Urothelium cell line (cell line): ENCODE measurements at regions not wholly inside any gene's neighbourhood (a gene's known extent, or its start where the extent isn't known, plus 50 kb on each side); places are given as distances from the start of the nearest gene placed in this dataset.
"Not testable (repeated sequence)": the region's sequence is repeated elsewhere in the genome, so short reads cannot be mapped to it uniquely, and the experiment has no call there.

ENCODE experiments used
- DNase-seq: peaks from one replicate; pipeline ENCODE4 v3.0.0; 2011; ENCODE audit warnings: low spot score, mixed read lengths
- FAIRE-seq: peaks from 2 replicates; lab custom pipeline; 2011; peaks lifted over from hg19 to GRCh38; lab: Jason Lieb, UNC

DNA sequence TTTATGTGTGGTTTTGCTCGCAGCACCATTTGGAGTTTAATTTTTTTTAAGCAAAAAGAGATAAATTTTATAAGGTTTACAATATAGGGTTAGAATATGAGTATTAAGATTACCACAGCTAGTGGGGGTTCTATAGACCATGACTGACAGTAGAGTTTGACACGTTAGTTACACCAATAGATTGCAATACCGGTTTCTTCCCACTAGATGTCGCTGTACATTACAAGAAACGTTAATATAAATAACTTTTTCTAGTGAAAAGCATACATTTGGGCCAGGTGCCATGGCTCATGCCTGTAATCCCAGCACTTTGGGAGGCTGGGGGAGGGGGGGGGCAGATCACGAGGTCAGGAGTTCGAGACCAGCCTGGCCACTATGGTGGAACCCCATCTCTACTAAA is 433.6 kb downstream of the MAGEB5 start:
- no peak for FAIRE-seq

DNA sequence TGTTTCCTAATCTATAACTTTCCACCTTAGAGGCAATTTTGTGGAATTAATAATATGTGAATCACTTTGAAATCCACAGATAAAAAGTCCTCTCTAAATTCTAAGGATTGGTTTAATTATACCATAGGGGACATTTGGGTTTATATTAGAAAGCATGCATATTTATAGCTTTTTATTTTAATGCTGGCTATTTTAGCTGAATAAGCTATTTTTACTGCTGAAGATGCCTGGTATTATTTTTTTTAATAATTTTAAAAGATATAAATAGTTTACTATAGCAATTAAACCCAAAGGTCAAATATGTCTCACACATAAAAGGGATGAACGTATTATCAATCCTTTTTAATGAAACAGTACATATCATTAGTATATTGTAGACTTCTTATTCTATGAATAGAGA is 415.4 kb downstream of the MAGEB5 start:
- FAIRE-seq = no peak
- no peak for DNase-seq

More for the DNA sequence above, 433.6 kb downstream of the MAGEB5 start:
- DNase-seq = peak; percentile 0

DNA sequence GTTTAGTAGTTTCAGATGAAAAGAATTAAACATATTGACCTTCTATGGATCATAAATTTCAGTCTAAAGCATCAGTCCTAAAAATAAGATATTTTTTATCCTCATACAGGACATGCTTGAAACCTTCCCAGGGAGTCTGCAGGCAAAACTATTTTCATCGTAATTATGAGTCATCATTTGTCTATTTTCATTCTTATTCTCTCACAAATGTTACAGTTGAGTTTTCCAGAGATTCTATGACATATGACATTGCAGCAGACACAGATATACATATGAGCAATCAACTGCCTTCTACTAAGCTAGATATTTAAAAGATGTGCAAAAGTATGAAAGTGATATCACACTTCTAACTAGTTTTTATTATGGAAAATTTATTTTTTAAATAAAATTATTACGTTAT is 398.0 kb downstream of the MAGEB5 start:
- no peak for DNase-seq
- FAIRE-seq = no peak

DNA sequence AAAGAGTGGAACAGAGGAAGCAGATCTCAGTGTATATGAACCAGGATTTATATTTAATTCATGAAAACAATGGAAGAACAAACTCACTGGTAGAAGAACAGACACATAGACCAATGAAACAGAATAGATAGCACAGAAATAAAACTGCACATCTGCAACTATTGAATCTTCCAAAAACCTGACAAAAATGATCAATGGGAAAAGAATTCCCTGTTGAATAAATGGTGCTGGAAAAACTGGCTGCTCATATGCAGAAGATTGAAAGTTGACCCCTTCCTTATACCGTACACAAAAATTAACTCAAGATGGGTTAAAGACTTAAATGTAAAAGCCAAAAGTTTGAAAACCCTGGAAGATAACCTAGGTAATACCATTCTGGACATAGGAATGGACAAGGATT is 391.0 kb downstream of the MAGEB5 start:
- no peak for DNase-seq
- no peak for FAIRE-seq

DNA sequence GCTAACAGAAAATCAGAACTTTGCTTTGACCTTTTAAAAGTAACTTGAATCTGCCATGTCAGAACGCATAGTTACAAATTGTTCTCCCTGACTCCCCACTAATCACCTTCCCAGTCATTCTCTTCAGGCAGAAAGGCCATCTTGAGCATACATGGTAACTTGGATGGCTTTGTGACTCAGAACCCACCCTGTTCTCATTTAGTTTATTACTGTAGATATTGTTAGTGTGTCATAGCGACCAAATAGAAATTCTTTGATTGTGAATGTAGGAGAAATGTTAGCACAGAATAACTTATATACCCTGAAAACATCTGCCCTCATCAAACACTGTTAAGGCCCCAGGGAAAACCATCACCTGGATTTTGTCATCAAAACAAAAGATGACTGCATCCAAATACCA is 382.0 kb downstream of the MAGEB5 start:
- FAIRE-seq (no peak), DNase-seq (no peak)

DNA sequence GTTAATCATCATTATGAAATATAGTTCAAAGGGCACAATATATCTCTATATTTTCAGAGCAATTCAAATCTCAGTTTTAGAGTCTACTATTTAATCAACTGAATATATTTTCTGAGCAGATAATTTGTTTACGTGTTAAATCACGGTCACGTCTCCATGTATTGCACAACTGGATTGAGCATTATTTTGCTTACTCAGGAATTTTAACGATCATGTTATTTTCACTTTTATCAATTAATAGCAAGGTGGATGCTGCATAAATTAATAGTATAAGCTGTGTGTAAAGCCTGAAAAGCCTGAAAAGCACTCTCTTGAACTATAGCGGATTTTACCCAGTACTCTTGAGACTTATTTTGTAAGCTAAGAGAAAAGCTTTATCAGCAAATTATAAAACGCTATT is 374.9 kb downstream of the MAGEB5 start:
- no peak for FAIRE-seq
- no peak for DNase-seq

DNA sequence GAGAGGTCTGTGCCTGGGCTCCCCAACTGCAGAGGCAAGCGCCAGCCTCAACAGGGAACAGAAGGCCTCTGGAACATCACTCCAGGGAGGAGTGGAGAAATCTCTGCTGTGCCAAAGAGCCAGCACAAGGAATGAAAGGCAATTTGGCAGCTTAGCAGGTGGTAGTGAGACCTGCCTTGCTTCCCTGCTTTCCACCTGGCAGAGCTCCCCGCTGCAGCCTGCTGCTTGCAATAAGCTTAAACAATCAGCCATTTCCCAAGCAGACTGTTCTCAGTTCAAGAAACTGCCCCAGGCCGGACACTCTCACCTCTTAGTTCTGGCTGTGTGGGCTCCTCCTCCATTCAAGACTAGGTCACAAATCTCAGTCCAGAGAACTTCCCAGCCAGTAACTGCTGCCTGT is 370.6 kb downstream of the MAGEB5 start:
- DNase-seq = no peak
- FAIRE-seq = no peak

DNA sequence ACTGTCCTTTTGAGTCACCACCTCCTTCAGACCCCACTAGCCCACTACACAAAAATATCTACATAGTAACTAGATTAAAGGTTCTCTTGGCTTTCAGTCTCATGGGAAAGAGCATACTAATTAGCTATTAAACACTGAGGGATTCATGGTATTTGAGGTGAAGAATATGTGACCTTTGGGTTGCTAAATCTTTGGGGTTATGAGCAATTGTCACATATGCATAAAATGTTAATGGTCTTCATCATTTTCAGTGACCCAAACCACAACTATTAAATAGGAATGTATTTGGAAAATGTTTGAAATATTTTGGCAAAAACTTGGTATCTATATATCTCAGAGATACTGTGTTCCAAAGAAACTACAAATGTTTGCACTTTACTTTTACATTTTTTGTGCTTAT is 365.1 kb downstream of the MAGEB5 start:
- DNase-seq = no peak
- FAIRE-seq = no peak

DNA sequence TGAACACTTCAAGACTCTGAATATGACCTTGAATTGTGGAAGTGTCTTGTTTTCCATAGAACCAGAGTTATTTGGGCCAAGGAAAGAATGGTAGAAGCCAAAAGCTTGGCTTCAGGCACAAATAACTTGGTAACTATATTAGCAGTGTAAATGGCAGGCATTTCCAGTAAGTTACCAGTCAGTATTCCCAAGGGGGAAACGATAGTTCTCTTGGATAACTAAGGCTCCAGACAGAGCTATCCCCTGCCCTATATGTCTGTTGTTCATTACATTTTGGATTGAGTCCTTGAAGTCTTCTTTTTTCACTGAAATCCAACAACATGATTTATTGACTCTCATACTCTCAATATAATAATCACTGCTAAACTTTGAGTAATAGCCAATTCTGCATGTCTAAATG is 364.1 kb downstream of the MAGEB5 start:
- FAIRE-seq = no peak
- no peak for DNase-seq

DNA sequence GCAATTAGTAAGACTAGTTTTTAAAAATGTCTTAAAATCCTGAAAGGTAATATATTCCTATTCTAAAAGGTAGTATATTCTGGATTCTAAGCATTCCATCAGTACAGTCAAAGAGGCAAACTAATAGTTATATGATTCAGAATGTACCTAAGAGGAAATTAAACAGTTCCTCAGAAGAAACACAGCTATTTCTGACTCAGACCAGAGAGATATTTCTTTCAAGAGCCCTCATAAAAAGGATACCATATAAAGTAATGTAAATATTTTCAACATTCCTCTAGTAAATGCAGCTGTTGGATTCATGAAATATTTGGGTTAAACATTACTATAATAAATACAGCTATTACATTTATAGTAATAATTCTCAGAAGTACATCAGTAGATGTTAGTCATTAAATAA is 358.3 kb downstream of the MAGEB5 start:
- no peak for FAIRE-seq
- DNase-seq = no peak

DNA sequence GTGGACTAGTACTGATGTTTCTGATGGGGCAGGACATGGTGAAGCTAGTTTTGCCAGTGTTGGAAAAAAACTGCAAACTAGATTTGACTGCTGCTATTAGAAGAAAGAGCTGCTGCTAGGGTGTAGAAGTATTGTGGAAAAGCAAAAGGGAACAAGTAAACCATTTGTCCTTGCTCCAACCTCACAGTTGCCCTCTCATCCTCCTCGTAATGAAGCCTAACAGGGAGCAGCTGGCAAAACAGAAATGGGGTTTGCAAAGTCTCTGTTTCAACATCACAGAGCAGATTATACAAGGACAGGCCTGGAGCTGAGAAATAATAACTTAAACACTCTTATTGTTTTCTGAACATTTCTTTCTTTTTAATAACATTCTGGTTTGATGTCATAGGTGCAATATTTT is 346.2 kb downstream of the MAGEB5 start:
- FAIRE-seq = no peak
- DNase-seq = no peak

DNA sequence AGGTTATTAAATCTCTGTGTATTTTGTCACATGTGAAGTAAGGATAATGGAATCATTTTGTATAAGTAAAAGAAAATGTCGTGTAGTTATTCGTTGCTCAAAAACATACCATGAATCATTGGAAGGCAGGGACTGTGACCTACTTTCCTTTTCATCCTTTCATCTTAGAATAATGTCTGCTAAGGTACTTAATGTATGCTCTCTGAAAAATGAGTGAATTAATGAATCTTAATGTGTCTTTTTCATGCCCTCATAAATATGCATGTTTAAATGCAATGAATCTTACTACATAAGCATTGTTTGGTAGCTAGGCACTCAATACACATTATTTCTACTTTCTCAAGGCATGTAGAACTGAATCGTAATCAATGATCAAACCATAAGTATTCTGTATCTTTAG is 343.9 kb downstream of the MAGEB5 start:
- FAIRE-seq = no peak

DNA sequence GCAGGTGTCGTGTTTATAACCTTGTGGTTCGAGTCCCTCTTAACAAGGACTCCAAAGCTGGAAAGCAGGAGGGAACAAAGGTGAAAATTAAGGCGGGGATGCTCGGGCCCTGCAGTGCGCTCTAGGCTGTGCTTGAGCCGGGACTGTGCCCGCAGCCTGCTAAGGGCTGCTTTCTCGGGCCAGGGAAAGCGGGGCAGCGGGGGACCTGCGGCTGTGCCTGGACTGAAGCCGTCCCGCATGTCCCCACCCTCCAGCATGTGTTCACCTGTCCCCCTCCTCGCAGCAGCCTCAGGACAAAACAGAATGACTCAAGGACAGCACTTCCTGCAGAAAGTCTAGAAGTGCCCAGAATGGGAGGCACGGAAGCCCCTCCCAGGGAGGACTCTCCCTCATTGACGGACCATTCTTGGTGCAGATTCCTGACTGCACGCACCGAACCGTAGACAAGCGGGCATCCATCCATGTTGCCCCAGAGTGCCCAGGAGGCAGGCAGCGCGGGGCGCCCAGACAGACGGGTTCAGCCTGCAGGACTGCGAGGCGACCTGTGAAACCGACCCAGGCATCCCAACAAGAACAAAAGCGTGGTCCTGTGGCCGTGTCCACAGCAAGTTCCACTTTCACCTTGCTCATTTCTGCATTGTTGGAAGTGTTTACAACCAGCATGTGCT is 342.9 kb downstream of the MAGEB5 start:
- DNase-seq (no peak), FAIRE-seq (no peak)

More for the DNA sequence above, 343.9 kb downstream of the MAGEB5 start:
- DNase-seq = no peak

DNA sequence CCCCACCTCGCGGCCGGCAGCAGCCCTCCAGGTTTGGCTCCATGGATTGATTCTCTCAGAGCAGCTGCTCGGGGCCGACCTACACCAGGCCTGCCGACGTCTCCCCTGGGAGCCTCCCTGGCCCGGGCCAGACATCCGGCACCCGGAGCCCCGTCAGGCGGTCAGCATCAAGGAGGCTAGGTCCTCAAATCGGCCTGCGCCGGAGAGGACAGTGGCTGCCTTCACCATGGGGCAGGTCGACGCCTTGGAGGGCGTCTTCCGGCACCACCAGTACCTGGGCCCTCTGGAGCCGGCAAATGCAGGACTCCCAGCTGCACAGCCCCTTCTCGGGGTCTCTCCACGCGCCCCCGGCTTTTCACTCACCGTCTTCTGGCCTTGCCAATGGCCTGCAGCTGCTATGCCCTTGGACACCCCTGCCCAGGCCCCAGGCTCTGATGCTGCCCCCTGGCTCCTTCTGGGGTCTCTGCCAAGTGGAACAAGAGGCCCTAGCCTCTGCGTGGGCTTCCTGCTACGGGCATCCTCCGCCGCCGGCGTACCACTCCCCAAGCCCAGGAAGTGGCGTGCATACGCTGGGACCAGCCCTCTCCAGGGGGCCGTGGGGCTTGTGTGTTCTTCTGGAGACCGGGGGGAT is 341.8 kb downstream of the MAGEB5 start:
- DNase-seq = no peak
- no peak for FAIRE-seq

DNA sequence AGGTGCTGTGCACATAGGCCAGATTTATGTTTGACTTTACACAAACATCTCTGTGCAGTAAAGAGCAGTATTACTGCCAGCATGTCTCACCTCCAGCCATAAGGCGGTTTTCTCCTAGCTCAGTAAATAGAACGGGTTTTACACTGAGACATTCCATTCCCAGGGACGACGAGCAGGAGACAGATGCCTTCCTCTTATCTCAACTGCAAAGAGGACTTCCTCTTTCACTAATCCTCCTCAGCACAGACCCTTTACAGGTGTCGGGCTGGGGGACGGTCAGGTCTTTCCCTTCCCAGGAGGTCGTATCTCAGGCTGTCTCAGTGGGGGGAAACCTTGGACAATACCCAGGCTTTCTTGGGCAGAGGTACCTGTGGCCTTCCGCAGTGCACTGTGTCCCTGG is 309.8 kb downstream of the MAGEB5 start:
- not testable (repeated sequence) for FAIRE-seq, DNase-seq

DNA sequence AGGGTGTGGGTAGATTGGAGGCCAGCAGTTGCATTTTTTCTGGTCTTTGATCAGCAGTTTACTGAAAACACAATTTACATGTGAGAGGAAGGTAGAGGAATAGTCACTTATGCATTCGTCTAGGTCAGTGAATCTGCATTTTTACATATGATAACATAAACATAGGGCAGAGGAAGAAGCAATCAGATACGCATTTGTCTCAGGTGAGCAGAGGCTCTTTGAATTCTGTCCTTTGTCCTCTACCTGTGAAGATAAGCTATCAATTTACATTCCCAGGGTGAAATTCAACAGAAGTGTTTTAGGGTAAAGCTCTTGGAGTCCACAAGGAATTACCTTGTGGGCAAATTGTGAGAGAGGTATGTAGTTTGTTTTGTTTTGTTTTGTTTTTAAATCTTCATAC is 306.5 kb downstream of the MAGEB5 start:
- FAIRE-seq (no peak), DNase-seq (no peak)

DNA sequence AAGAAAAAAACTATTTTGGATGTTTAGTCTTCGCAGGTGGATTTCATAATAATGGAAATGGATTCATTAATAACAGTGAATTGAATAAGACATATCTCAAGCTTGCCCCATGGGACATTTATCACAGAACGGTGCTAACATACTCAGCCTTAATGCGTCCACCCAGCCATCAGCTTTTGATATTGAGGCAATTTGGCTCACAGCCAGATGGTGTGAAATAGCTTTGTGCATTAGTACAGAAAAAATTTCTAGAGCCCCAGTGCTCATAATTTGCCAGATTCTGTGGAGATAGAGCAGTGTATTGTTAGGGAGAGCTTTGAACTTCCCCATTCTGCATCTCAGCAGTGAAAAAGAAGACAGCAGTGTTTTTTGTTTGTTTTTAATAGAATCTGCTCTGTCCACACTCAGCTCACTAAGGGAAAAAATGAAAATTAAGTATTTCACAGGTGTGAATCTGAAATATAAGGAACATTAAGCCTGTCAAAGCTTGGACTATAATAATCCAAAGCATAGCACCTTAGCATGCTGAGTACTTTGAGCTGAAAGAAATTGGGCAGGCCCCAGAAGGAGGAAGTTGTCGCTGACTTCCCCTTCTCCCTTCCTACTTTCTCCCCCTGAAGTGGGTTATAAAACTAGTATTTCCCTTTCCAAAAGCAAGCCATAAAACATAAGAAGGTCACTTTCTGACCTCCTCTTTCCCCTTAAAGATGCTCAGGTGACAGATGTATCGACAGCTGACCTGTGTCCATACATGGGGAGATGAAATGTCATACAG is 295.8 kb downstream of the MAGEB5 start:
- no peak for FAIRE-seq
- DNase-seq = no peak

DNA sequence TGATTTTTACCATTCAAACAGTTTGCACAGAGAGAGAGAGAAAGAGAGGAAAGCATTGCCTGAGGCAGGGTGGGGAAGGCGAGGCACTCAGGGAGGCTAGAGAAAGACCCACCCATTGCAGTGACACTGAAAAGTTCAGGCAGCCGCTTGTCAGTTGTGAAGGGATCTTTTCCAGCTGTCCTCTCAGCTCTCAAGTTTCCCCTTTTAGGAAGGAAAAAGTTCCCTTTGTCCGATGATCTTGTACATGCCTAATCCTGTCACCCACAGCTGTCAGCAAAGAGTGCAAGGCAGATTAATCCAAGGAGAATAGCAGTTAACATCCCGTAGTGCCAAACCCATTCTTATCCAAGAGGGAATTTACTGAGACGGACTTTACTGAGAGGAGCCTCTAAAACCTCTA is 255.0 kb downstream of the MAGEB5 start:
- DNase-seq = no peak
- FAIRE-seq = no peak

DNA sequence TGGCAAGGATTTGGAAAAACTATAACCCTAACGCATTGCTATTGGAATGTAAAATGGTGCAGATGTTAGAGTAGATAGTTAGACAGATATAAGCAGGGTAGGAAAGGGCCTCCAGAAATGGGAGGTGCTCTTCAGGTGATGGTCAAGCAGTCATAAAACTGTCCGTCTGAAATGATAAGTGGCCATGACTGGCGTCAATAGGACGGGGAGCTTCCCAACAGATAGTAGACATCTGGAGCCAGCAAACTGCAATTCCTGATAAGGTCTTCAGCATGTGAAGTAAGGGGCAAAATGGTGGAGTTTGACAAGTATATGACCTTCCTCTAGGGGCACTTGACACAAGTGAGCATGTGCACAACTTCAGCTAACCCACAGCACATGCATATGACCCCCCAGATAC is 250.4 kb downstream of the MAGEB5 start:
- FAIRE-seq = no peak

DNA sequence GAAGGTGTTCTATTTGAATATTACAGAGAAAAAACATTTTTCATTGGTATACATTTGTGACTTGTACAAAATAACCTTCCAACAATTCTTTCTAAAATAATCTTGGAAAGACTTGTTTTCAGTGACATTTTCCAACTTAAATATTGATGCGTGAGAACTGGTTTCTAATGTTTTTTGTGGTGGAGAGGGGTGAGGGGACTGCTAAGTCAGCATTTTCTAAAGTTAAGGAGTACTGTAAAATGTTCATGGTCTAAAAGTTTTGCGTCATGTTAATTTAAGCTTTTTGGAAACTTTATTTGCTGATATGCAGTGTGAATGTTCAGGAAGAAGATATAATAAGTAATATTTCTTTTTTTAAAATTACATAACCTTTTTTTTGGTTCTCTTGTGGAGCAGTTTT is 229.3 kb downstream of the MAGEB5 start:
- FAIRE-seq = no peak
- no peak for DNase-seq

More for the DNA sequence above, 250.4 kb downstream of the MAGEB5 start:
- DNase-seq = no peak

DNA sequence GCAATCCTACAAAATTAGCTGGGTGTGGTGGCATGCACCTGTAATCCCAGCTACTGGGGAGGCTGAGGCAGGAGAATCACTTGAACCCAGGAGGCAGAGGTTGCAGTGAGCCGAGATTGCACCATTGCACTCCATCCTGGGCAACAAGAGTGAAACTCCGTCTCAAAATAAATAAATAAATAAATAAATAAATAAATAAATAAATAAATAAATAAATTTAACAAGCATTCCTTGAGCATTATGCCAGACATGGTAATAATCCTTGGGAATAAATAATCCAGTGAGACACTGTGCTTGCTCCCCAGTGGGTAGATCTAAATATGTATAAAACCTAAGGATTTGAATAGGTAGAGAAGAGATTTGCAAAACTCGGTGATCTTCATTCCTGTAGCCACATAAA is 228.4 kb downstream of the MAGEB5 start:
- FAIRE-seq, DNase-seq: not testable (repeated sequence)

DNA sequence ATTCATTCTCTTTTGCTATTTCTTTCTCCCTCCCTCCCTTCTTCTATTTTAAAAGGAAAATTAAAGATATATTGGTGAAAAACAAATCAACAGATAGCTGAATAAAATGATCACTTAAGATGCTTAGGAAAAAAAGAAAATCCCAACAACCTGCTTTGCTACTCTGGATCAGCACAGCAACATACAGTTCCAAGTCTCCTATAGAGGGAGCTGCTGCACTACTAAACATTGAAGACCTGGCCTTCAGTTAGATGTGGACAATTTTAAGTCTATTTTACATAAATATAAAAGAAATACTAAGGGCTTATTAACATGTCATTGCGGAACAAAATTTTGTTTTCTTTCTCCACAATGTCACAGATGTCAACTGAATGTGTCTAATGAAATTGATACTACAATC is 226.4 kb downstream of the MAGEB5 start:
- DNase-seq (peak; percentile 1), FAIRE-seq (no peak)
